ENCODE measurements at regions not wholly inside any gene's neighbourhood (a gene's known extent, or its start where the extent isn't known, plus 50 kb on each side); places are given as distances from the start of the nearest gene placed in this dataset.

DNA sequence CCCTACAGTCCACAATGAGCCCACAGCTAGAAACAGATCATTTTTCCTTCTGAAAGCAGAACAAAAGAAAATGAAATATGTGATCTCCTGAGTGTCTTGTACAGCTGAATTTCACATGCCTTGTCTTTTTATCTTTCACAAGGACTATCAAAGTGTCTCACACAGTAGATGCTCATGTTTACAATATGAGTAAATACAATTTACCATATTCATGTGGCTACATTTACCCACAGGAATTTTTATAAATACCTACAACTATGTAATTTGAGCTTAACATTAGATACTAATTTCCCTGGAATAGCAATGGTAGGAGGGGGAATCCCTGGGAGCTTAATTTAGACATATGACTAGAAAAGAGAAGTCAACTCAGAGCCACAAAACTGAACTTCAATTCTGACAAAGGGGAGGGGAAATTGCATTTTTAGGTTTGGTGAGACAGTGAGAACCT, 186.2 kb downstream of the MACC1 start:
- in situ Hi-C loops (cut with HindIII; ENCODE audit: low pct_unique_long_range_greater_than_20kb, low sequenced_read_pairs): no loop called here
- DNase-seq (ENCODE audit: low read depth): no peak

DNA sequence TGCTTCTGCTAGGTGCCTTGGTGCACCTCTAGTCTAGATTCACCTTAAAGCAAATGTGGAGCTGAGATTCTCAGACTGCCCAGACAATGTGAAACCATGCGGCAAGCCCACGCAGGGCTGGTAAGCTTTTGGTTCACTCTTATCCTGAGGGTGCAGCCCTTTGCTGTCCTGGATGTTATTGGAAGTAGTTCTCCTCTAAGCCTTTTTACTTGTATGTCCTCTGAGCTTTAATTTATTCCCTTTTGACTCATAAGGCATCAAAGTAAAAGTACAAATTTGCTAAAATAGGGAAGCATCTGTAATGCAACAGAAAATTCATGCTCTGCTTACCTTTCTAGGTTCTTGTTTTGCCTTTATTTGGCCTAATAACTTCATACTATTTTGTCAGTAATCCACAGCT, 186.8 kb downstream of the MACC1 start:
- no peak for DNase-seq (ENCODE audit: low read depth)
- in situ Hi-C loops (cut with HindIII; ENCODE audit: low pct_unique_long_range_greater_than_20kb, low sequenced_read_pairs): no loop called here

- DNase-seq (ENCODE audit: low read depth): no peak
- in situ Hi-C loops (cut with HindIII; ENCODE audit: low pct_unique_long_range_greater_than_20kb, low sequenced_read_pairs): no loop called here
Observed at GRCh38 chr7:20026762-20027161, 190.4 kb downstream of the MACC1 start.

DNA sequence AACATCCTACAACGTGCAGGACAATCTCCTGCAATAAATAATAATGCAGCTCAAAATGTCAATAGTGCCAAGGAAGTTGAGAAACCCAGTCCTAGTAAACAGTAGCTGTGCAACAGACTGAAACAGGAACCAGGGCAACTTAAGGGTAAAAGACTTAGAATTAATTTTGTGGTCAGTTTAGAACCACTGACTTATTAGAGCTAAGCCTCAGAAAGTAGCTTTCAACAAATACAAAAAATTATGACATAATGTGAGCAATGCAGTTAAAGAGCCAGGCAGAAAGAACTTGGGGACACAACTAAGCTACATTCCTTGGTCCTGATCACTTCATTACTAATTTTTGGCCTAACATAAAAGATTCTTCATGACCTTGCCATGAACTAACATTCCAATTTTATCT, 195.4 kb downstream of the MACC1 start:
- peak; percentile 8 for DNase-seq (ENCODE audit: low read depth)
- in situ Hi-C loops (cut with HindIII; ENCODE audit: low pct_unique_long_range_greater_than_20kb, low sequenced_read_pairs): no loop called here

- DNase-seq (ENCODE audit: low read depth): no peak
- in situ Hi-C loops (cut with HindIII; ENCODE audit: low pct_unique_long_range_greater_than_20kb, low sequenced_read_pairs): no loop called here
Observed at GRCh38 chr7:20021066-20021465, 196.1 kb downstream of the MACC1 start.

GRCh38 chr7:20019757-20020432, 197.3 kb downstream of the MACC1 start:
- DNase-seq (ENCODE audit: low read depth): no peak
- in situ Hi-C loops (cut with HindIII; ENCODE audit: low pct_unique_long_range_greater_than_20kb, low sequenced_read_pairs): no loop called here

DNA sequence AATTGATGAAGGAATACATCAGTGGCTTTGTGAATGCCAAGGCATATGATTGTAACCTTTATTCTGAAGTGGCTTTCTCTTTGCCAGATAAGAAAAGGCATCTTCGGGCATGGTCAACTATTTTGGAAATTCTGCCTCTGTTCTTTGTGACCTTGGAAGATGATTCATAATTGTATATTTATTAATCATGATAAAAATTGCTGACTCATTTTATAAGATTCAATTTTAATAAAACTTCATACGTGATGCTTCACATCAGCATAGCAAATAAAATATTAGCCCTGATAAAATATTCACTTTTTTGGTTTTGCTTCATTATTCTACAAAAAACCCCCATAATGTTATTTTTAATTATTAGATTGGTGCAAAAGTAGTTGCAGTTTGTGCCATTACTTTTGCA, 200.5 kb downstream of the MACC1 start:
- DNase-seq (ENCODE audit: low read depth): no peak
- in situ Hi-C loops (cut with HindIII; ENCODE audit: low pct_unique_long_range_greater_than_20kb, low sequenced_read_pairs): no loop called here

- in situ Hi-C loops (cut with HindIII; ENCODE audit: low pct_unique_long_range_greater_than_20kb, low sequenced_read_pairs): no loop called here
- no peak for DNase-seq (ENCODE audit: low read depth)
Observed at GRCh38 chr7:20013536-20013935, 203.6 kb downstream of the MACC1 start.

DNA sequence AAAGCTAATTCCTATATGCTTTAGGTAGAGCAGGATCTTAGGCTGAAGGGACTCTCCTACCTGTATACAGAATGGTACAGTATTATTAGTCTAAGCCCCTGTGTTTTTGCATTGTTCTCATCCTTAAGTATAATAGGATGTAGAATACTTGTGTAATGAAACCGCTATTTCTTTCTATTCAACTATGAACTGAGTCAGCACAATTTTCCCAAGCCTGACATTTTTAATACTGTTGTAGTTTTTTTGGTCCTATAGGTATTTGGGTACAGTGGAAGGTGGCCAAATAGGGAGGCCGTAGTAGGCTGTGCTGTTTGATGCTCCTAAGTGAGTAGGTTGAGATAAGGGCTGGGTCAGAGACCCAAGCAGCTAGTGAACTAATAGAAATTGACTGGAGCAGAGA, 205.1 kb downstream of the MACC1 start:
- in situ Hi-C loops (cut with HindIII; ENCODE audit: low pct_unique_long_range_greater_than_20kb, low sequenced_read_pairs): no loop called here

DNA sequence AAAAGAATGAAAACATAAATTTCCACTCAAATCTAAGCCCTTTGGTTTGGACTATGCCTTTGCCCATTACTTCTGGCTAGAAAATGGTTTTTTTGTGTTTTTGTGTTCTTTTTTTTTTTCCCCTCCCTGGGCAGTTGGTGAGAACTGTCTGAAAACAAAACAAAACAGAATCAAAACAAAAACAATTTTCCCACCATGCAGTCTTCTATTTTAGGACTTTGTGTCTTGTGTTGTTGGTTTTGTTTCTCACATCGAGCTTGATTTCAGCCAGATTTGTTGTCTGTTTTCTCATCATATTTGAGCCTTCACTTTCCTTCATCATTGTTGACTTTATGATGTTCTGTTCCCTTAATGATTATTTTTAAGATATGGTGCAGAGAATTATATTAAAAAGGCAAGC, 206.3 kb downstream of the MACC1 start:
- DNase-seq (ENCODE audit: low read depth): no peak
- in situ Hi-C loops (cut with HindIII; ENCODE audit: low pct_unique_long_range_greater_than_20kb, low sequenced_read_pairs): no loop called here

More for the DNA sequence above, 205.1 kb downstream of the MACC1 start:
- no peak for DNase-seq (ENCODE audit: low read depth)

DNA sequence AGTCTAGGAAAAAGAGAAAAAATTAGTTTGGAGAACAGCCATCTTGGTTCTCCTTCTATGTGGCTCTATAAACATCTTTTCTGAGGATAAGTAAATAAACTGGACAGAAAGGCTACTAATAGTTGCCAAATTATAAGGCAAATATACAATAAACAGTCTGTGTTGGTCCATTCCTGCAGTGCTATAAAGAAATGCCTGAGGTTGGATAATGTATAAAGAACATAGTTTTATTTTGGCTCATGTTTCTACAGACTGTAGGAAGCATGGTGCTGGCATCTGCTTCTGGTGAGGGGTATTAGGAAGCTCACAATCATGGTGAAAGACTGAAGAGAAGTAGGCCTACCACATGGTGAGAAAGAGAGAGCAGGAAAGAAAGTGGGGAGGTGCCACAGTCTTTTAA, 209.7 kb downstream of the MACC1 start:
- in situ Hi-C loops (cut with HindIII; ENCODE audit: low pct_unique_long_range_greater_than_20kb, low sequenced_read_pairs): no loop called here
- DNase-seq (ENCODE audit: low read depth): no peak

GRCh38 chr7:20005081-20005480, 212.1 kb downstream of the MACC1 start:
- in situ Hi-C loops (cut with HindIII; ENCODE audit: low pct_unique_long_range_greater_than_20kb, low sequenced_read_pairs): no loop called here
- DNase-seq (ENCODE audit: low read depth): no peak

DNA sequence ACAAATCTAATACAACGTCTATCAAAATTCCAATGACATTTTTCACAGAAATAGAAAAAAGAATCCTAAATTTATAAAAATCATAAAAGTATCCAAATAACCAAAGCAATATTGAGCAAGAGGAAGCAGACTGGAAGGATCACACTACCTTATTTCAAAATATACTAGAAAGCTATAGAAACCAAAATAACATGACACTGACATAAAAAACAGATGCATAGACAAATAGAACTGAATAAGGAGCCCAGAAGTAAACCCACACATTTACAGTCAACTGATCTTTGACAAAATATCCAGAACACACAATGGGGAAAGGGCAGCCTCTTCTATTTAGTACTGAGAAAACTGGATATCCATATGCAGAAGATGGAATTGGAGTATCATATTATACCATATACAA, 217.5 kb downstream of the MACC1 start:
- in situ Hi-C loops (cut with HindIII; ENCODE audit: low pct_unique_long_range_greater_than_20kb, low sequenced_read_pairs): no loop called here

GRCh38 chr7:19991936-19992335, 218.5 kb upstream of the TMEM196 start:
- in situ Hi-C loops (cut with HindIII; ENCODE audit: low pct_unique_long_range_greater_than_20kb, low sequenced_read_pairs): no loop called here

More for the DNA sequence above, 217.5 kb downstream of the MACC1 start:
- no peak for DNase-seq (ENCODE audit: low read depth)

DNA sequence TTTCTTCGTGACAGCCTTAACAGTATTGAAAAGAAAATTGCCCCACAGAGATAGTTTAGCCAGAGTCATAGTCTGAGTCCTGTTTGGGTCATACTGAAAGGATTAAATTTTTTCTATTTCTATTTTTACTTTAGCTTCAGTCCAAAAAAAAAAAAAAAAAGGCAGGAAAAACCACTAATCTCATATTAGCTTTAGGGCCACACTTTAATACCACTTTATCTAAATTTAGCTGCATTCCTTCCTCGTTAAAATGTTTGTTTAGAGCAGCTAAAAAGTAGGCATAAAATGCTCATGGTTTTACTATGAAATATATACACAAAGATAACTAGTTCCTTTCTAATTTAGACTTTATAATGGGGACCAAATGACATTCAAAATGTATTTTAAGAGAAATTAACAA, 216.5 kb upstream of the TMEM196 start:
- in situ Hi-C loops (cut with HindIII; ENCODE audit: low pct_unique_long_range_greater_than_20kb, low sequenced_read_pairs): no loop called here
- no peak for DNase-seq (ENCODE audit: low read depth)

More at GRCh38 chr7:19991936-19992335, 218.5 kb upstream of the TMEM196 start:
- DNase-seq (ENCODE audit: low read depth): no peak

DNA sequence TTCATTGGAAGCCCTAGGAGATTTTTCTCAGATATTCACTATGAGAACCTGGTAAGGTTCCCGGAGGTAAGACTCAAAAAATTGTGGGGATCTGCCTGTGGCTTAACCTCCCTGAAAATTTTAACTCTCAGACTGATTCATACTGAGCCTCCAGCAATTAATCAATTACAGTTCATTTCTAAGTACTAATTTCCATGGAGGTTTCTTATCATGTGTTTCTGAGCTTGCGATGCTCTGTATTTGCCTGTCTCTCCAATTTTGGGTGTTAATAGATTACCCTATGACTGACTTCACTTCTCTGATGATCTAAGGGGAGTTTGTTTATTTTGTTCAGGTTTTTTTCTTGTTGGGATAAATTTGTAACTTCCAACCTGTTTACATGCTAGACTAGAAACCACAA, 215.4 kb upstream of the TMEM196 start:
- DNase-seq (ENCODE audit: low read depth): no peak
- in situ Hi-C loops (cut with HindIII; ENCODE audit: low pct_unique_long_range_greater_than_20kb, low sequenced_read_pairs): no loop called here

DNA sequence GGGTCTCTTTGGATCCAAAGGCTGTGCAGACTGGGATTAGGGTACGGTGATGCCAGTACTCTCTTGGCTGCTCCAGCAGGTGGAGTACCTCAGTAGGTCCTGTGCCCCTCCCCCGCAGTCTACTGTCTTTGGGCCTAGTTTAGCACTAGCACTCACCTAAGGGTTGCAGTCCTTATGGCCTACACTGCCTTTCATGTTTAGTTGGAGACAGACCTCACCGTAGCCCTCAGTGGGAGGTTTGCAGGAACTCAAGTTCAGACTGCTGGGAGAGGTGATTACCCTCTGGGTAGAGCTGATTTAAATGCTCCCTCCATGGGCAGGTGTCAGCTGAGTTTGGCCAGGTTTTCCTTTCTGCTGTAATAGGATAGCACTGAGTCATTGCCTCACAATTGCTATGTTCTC, 210.8 kb upstream of the TMEM196 start:
- in situ Hi-C loops (cut with HindIII; ENCODE audit: low pct_unique_long_range_greater_than_20kb, low sequenced_read_pairs): no loop called here

GRCh38 chr7:19982841-19983835, 209.7 kb upstream of the TMEM196 start:
- DNase-seq (ENCODE audit: low read depth): peak; percentile 26
- in situ Hi-C loops (cut with HindIII; ENCODE audit: low pct_unique_long_range_greater_than_20kb, low sequenced_read_pairs): no loop called here

More for the DNA sequence above, 210.8 kb upstream of the TMEM196 start:
- DNase-seq (ENCODE audit: low read depth): no peak

DNA sequence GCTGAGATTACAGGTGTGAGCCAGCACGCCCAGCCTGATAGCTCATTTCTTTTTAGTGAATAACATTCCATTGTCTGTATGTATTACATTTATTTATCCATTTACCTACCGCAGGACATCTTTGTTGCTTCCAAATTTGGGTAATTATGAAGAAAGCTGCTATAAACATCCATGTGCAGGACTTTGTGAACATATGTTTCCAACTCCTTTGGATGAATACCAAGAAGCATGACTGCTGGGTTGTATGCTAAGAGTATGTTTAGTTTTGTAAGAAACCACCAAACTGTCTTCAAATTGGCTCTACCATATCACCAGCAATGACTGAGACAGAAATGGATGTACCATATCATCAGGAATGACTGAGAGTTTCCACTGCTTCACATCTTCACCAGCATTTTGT, 200.2 kb upstream of the TMEM196 start:
- no peak for DNase-seq (ENCODE audit: low read depth)
- in situ Hi-C loops (cut with HindIII; ENCODE audit: low pct_unique_long_range_greater_than_20kb, low sequenced_read_pairs): no loop called here

Data from Caki2 (cell line).